ENCODE measurements at regions not wholly inside any gene's neighbourhood (a gene's known extent, or its start where the extent isn't known, plus 50 kb on each side); places are given as distances from the start of the nearest gene placed in this dataset.

DNA sequence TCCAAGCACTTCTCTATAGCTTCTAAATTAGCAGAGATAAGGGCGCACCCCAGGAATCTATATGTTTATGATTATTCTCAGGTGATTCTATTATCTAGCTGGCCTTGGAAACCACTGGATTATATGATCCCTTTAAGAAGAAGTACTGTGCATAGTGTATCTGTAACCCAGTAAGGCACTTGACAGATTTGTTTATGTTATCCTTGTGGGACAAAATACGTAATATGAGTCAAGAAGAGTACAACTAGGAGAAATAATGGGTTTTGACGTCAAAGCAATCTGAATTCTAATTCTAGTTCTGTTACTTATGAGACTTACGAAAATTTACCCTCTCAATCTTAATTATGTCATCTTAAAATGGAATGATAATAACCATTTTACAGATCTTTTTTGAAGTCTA lies 259.6 kb upstream of the NAV3 start:
- no peaks in the 10 kb centered on the region for H3K79me1 ChIP-seq (ENCODE audit: low read depth in 1 of 2, low read length in 2 of 2)
- no peak overlapping the region for H2BK20ac ChIP-seq (ENCODE audit: low read depth, low read length)
- no peak overlapping the region for H2AFZ ChIP-seq (replicated peaks; ENCODE audit: low read length, poor library complexity)
- intact Hi-C loops (cut with micrococcal nuclease): no loop called here
- no peak overlapping the region for H2BK120ac ChIP-seq (ENCODE audit: low read depth, low read length)
- no peak overlapping the region for H4K5ac ChIP-seq (ENCODE audit: low read depth, low read length)
- no peak overlapping the region for H3K9ac ChIP-seq (ENCODE audit: low read depth, low read length)
- no peak for TF ChIP-seq RAD21 (IDR thresholded peaks at IDR 0.05; ENCODE audit: low read length)
- TF ChIP-seq USF2 (IDR thresholded peaks at IDR 0.05; ENCODE audit: low read depth, low read length): no peak
- no peak for TF ChIP-seq MAFK (IDR thresholded peaks at IDR 0.05; ENCODE audit: low read depth, low read length)
- TF ChIP-seq MXI1 (IDR thresholded peaks at IDR 0.05; ENCODE audit: borderline replicate concordance, low read depth, low read length): no peak
- TF ChIP-seq ELK1 (IDR thresholded peaks at IDR 0.05; ENCODE audit: borderline replicate concordance, low read depth, low read length): no peak
- no peak for TF ChIP-seq CHD1 (IDR thresholded peaks at IDR 0.05; ENCODE audit: low read depth, low read length)
- TF ChIP-seq CEBPB (IDR thresholded peaks at IDR 0.05; ENCODE audit: low read depth, low read length): no peak
- TF ChIP-seq FOS (IDR thresholded peaks at IDR 0.05; ENCODE audit: low read depth, low read length): no peak
- no peak for TF ChIP-seq CTCF (conservative IDR thresholded peaks at IDR 0.05; ENCODE audit: low read depth, low read length)
- no peak for TF ChIP-seq POLR2A (IDR thresholded peaks at IDR 0.05; ENCODE audit: low read depth, low read length)
- H3K27ac ChIP-seq (ENCODE audit: insufficient read depth, low read length): no peak overlapping the region
- no peaks in the 10 kb centered on the region for H3K9me1 ChIP-seq (ENCODE audit: insufficient read depth, low read length)
- no peak overlapping the region for H4K91ac ChIP-seq (ENCODE audit: insufficient read depth, low read depth, low read length)
- no CpG with 5 or more reads among the region's 4 CpGs for WGBS, 2 experiments (ENCODE audit: extremely low coverage in 2 of 2, insufficient read length in 1 of 2)
- no peaks in the 10 kb centered on the region for H3K27me3 ChIP-seq (ENCODE audit: control insufficient read depth, insufficient read depth, low read length)
- H4K8ac ChIP-seq (ENCODE audit: low read depth in 2 of 2, low read length in 2 of 2): no peak overlapping the region
- ATAC-seq (ENCODE audit: low read depth) (no peak), DNase-seq (peak; percentile 24)
- H3K4me1 ChIP-seq (ENCODE audit: control insufficient read depth, insufficient read depth, low read length): no peaks in the 10 kb centered on the region
- H2BK5ac ChIP-seq (ENCODE audit: low read depth, low read length, poor library complexity, severe bottlenecking): no peak overlapping the region
- in situ Hi-C loops (cut with MboI; ENCODE audit: low sequenced_read_pairs): no loop called here
- H3K36me3 ChIP-seq (ENCODE audit: control insufficient read depth, insufficient read depth, low read length): no peaks in the 10 kb centered on the region
- no peak overlapping the region for H3K23ac ChIP-seq (ENCODE audit: low read depth, low read length)
- no peak overlapping the region for H2AK5ac ChIP-seq (ENCODE audit: low read depth, low read length)
- H3K4ac ChIP-seq (ENCODE audit: low read depth, low read length): no peak overlapping the region
- CTCF ChIA-PET: no interaction called here
- no peak overlapping the region for H3K4me3 ChIP-seq (ENCODE audit: insufficient read depth, low read depth, low read length)
- no peak overlapping the region for H2AK9ac ChIP-seq (replicated peaks; ENCODE audit: low read depth, low read length, poor library complexity)
- no peak overlapping the region for H3K56ac ChIP-seq (ENCODE audit: extremely low read depth, insufficient read depth, low read length)
- no TSS peak for BruUV-seq (replicated peaks)
- no peaks in the 10 kb centered on the region for H3K9me3 ChIP-seq (ENCODE audit: control insufficient read depth, insufficient read depth, low read length)
- H2BK15ac ChIP-seq (ENCODE audit: low read depth, low read length): no peak overlapping the region
- POLR2A ChIA-PET (ENCODE audit: unreplicated experiment): no interaction called here
- no peak overlapping the region for H3K14ac ChIP-seq (replicated peaks; ENCODE audit: low read depth, low read length)
- dilution Hi-C loops (cut with HindIII; ENCODE audit: low sequenced_read_pairs, unreplicated experiment): no loop called here
- no peak overlapping the region for H3K18ac ChIP-seq (ENCODE audit: low read depth, low read length)
- no peaks in the 10 kb centered on the region for H4K20me1 ChIP-seq (ENCODE audit: insufficient read depth, low read length)
- no peak overlapping the region for H3K4me2 ChIP-seq (ENCODE audit: low read depth, low read length)

All from IMR-90 (cell line).